ENCODE measurements at regions not wholly inside any gene's neighbourhood (a gene's known extent, or its start where the extent isn't known, plus 50 kb on each side); places are given as distances from the start of the nearest gene placed in this dataset.

GRCh38 chr18:27717250-27717649 lies 459.7 kb downstream of the CDH2 start:
- no peak for TF ChIP-seq PATZ1 (CRISPR knock-in tag; IDR thresholded peaks at IDR 0.05; ENCODE audit: borderline replicate concordance)
- no peak for TF ChIP-seq CREB5 (CRISPR knock-in tag; IDR thresholded peaks at IDR 0.05; ENCODE audit: low read depth)
- no peak for TF ChIP-seq CSDC2 (CRISPR knock-in tag; IDR thresholded peaks at IDR 0.05)
- no peak for TF ChIP-seq BACH2 (CRISPR knock-in tag; IDR thresholded peaks at IDR 0.05; ENCODE audit: borderline replicate concordance)
- no peak for TF ChIP-seq OSR1 (CRISPR knock-in tag; IDR thresholded peaks at IDR 0.05)
- no peak for TF ChIP-seq ZFP30 (CRISPR knock-in tag; IDR thresholded peaks at IDR 0.05)
- TF ChIP-seq TOX (CRISPR knock-in tag; IDR thresholded peaks at IDR 0.05; ENCODE audit: borderline replicate concordance): no peak
- no peak for TF ChIP-seq ZFP3 (CRISPR knock-in tag; IDR thresholded peaks at IDR 0.05)
- no peak for TF ChIP-seq CSRNP3 (CRISPR knock-in tag; IDR thresholded peaks at IDR 0.05)
- no peak for TF ChIP-seq ZC3H10 (CRISPR knock-in tag; IDR thresholded peaks at IDR 0.05)
- no peak for TF ChIP-seq RARB (CRISPR knock-in tag; IDR thresholded peaks at IDR 0.05)
